ENCODE measurements at regions not wholly inside any gene's neighbourhood (a gene's known extent, or its start where the extent isn't known, plus 50 kb on each side); places are given as distances from the start of the nearest gene placed in this dataset.

DNA sequence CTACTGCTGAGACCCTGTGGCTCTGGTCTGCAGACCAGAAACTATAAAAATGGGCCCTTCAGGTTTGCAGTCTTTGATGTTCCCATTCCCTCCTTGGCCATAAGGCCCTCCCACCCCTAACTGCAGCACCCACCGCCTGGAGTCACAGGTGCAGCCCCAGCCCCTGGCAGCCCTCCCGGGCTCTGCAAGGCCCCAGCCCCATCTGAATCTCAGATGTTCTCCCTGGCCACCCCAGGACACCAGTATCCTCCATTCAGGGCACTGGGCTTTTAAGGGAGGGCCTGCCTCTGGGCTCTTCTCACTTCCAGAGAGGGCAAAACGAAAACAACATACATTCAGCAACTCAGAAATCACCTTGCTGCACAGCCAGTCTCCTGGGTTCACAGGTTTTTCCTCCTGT lies 107.7 kb upstream of the RET start:
- in situ Hi-C loops (cut with MboI; ENCODE audit: low sequenced_read_pairs, unreplicated experiment) = no loop called here
- TF ChIP-seq, protein P1, sequence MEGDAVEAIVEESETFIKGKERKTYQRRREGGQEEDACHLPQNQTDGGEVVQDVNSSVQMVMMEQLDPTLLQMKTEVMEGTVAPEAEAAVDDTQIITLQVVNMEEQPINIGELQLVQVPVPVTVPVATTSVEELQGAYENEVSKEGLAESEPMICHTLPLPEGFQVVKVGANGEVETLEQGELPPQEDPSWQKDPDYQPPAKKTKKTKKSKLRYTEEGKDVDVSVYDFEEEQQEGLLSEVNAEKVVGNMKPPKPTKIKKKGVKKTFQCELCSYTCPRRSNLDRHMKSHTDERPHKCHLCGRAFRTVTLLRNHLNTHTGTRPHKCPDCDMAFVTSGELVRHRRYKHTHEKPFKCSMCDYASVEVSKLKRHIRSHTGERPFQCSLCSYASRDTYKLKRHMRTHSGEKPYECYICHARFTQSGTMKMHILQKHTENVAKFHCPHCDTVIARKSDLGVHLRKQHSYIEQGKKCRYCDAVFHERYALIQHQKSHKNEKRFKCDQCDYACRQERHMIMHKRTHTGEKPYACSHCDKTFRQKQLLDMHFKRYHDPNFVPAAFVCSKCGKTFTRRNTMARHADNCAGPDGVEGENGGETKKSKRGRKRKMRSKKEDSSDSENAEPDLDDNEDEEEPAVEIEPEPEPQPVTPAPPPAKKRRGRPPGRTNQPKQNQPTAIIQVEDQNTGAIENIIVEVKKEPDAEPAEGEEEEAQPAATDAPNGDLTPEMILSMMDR (IDR thresholded peaks at IDR 0.05; ENCODE audit: borderline replicate concordance, control extremely low read depth, extremely low read depth, insufficient read depth, missing control alignments) = no peak
- DNase-seq (ENCODE audit: low spot score) = no peak

DNA sequence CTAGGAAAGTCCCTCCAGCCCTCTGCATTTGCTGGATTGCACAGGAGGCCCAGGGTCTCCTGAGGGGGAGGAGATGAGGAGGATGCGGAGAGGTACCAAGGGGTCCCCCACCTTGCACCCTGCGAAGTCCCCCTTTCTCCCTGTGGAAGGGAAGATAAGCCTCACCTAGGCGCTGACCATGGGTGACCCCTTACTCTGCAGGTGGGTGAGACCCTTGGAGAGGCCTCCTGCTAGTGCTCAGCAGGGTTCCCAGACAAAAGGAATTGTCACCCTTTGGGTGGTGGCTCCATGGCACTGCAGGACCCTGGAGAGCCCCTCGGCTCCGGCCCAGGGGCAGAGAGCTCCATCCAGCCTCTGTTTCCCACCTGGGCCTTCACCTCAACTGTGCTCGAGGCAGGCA lies 107.0 kb upstream of the RET start:
- in situ Hi-C loops (cut with MboI; ENCODE audit: low sequenced_read_pairs, unreplicated experiment) = no loop called here
- DNase-seq (ENCODE audit: low spot score) = no peak
- TF ChIP-seq, protein P1 (IDR thresholded peaks at IDR 0.05; ENCODE audit: borderline replicate concordance, control extremely low read depth, extremely low read depth, insufficient read depth, missing control alignments) = no peak

DNA sequence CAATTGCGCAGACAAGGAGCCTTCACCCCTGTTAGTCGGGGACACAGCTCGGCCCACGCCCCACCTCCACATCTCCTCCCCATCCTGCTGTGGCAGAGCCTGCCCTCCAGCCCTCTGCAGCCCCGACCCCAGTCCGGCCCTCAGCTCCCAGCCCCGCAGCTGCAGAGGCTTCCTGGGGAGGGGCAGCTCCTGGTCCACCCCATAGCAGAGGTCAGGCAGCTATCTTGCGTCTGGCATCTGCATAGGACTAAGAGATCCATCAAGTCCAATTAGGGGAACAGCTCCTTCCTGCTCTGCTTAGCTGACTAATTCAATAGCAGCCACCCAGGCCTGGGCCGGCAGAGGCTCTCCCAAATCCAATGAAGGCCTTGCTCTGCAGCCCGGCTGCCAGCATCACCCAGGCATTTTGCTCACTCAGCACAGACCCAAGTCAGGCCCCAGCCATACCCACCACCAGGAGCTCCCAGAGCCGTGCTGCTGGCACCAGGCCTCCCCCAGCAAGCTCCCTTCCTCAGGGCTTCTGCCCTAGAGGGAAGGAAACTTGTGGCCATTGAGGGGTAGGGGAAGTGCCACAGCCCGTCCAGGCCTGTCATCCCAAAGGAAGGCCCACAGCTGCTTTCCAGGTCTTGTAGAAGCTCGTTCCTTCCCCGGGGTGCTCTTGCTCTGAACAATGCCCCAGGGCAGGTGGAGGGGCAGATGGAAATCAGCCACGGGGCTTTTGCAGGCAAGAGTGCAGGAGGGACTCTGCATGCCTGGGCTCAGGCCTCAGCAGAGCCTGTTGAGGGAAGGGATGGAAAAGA lies 106.2 kb upstream of the RET start:
- TF ChIP-seq, protein P1 (IDR thresholded peaks at IDR 0.05; ENCODE audit: borderline replicate concordance, control extremely low read depth, extremely low read depth, insufficient read depth, missing control alignments) = no peak
- in situ Hi-C loops (cut with MboI; ENCODE audit: low sequenced_read_pairs, unreplicated experiment) = no loop called here
- DNase-seq (ENCODE audit: low spot score) = no peak

DNA sequence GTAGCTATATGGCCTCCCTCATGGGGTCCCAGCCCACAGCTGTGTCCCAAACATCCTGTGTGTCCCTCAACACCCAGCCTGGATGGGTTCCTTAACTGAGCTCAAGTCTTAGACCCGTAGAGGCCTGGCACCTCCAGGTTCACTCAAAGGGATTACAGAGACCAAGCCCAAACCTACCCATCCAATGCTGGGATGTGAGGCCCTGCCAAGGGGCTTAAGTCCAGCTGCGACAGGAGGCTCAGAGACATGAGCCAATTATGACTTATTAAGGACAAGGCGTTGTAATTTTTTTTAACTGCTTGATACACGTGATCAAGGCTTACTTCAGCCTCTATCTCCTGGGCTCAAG lies 105.6 kb upstream of the RET start:
- no peak for DNase-seq (ENCODE audit: low spot score)
- TF ChIP-seq, protein P1 (IDR thresholded peaks at IDR 0.05; ENCODE audit: borderline replicate concordance, control extremely low read depth, extremely low read depth, insufficient read depth, missing control alignments) = no peak
- in situ Hi-C loops (cut with MboI; ENCODE audit: low sequenced_read_pairs, unreplicated experiment) = no loop called here

DNA sequence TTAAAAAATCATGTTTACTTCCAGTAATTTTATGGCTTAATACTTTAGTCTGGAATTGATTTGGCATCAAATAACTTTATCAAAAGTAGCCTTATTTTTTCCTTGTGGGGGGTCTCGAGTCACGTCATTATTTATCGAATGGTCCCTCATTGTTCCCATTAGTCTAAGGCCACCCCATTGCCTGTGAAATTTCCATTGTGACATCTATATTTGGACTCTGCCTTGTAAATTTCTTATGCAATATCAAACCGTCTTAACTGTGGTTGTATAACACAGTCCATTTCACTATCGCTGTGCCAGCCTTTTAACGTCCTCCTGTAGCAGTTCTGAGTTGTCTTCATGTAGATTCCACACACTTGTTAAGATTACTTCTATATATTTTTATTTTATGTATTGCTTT lies 103.9 kb upstream of the RET start:
- in situ Hi-C loops (cut with MboI; ENCODE audit: low sequenced_read_pairs, unreplicated experiment) = no loop called here
- no peak for DNase-seq (ENCODE audit: low spot score)
- TF ChIP-seq, protein P1 (IDR thresholded peaks at IDR 0.05; ENCODE audit: borderline replicate concordance, control extremely low read depth, extremely low read depth, insufficient read depth, missing control alignments) = no peak

DNA sequence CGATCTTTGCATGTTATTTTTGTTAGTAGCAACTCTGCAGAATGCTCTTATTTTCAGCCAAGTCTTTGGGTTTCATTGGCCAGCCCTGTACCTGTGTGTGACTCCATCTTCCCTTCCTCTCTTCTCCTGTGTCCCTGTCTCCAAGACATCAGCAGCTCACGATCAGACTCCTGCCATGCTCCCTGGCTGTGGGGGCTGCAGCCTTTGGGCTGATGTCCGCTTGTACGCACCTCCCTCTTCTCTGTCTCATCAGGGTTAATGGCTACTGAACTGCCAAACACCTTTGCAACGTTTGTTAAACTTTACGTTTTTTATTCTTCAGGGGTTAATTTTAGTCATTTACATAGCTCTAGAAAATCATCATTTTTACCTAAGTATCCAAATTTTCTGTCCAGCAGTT lies 103.5 kb upstream of the RET start:
- in situ Hi-C loops (cut with MboI; ENCODE audit: low sequenced_read_pairs, unreplicated experiment) = no loop called here
- DNase-seq (ENCODE audit: low spot score) = no peak
- TF ChIP-seq, protein P1 (IDR thresholded peaks at IDR 0.05; ENCODE audit: borderline replicate concordance, control extremely low read depth, extremely low read depth, insufficient read depth, missing control alignments) = no peak
